ENCODE measurements at regions not wholly inside any gene's neighbourhood (a gene's known extent, or its start where the extent isn't known, plus 50 kb on each side); places are given as distances from the start of the nearest gene placed in this dataset.
"Not testable (repeated sequence)": the region's sequence is repeated elsewhere in the genome, so short reads cannot be mapped to it uniquely, and the experiment has no call there.

DNA sequence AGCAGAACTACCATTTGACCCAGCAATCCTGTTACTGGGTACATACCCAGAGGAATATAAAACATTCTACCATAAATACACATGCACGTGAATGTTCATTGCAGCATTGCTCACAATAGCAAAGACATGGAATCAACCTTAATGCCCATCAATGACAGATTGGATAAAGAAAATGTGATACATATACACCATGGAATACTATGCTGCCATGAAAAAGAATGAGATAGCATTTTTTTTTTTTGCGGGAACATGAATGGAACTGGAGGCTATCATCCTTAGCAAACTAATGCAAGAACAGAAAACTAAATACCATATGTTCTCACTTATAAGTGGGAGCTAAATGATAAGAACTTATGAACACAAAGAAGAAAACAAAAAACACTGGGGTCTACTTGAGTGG is 72.5 kb upstream of the C1GALT1C1 start:
- not testable (repeated sequence) for TF ChIP-seq EZH2 (IDR thresholded peaks at IDR 0.05; ENCODE audit: borderline replicate concordance)
- TF ChIP-seq, protein P1, sequence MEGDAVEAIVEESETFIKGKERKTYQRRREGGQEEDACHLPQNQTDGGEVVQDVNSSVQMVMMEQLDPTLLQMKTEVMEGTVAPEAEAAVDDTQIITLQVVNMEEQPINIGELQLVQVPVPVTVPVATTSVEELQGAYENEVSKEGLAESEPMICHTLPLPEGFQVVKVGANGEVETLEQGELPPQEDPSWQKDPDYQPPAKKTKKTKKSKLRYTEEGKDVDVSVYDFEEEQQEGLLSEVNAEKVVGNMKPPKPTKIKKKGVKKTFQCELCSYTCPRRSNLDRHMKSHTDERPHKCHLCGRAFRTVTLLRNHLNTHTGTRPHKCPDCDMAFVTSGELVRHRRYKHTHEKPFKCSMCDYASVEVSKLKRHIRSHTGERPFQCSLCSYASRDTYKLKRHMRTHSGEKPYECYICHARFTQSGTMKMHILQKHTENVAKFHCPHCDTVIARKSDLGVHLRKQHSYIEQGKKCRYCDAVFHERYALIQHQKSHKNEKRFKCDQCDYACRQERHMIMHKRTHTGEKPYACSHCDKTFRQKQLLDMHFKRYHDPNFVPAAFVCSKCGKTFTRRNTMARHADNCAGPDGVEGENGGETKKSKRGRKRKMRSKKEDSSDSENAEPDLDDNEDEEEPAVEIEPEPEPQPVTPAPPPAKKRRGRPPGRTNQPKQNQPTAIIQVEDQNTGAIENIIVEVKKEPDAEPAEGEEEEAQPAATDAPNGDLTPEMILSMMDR (IDR thresholded peaks at IDR 0.05; ENCODE audit: poor library complexity) = not testable (repeated sequence)
